ENCODE measurements at regions not wholly inside any gene's neighbourhood (a gene's known extent, or its start where the extent isn't known, plus 50 kb on each side); places are given as distances from the start of the nearest gene placed in this dataset.

GRCh38 chr4:164056426-164057142, 562.1 kb downstream of the TMA16 start:
- H3K4me3 ChIP-seq, result no peak overlapping the region
- no peak for TF ChIP-seq POLR2A (IDR thresholded peaks at IDR 0.05)
- TF ChIP-seq CTCF (IDR thresholded peaks at IDR 0.05), result no peak
- intact Hi-C loops (cut with DNase I), result no loop called here
- H3K27ac ChIP-seq, result no peak overlapping the region
- 78 to 84% methylated on average over 6 of the region's 6 CpGs for WGBS, 2 donors
- H3K27me3 ChIP-seq, result no peaks in the 10 kb centered on the region
- H3K9me3 ChIP-seq, result no peaks in the 10 kb centered on the region
- no peaks in the 10 kb centered on the region for H3K4me1 ChIP-seq
- no peaks in the 10 kb centered on the region for H3K36me3 ChIP-seq
- DNase-seq, result no peak

- H3K27me3 ChIP-seq, result no peaks in the 10 kb centered on the region
- H3K27ac ChIP-seq, result no peak overlapping the region
- H3K4me1 ChIP-seq, result no peaks in the 10 kb centered on the region
- H3K4me3 ChIP-seq, result no peak overlapping the region
- TF ChIP-seq POLR2A (IDR thresholded peaks at IDR 0.05), result no peak
- TF ChIP-seq CTCF (IDR thresholded peaks at IDR 0.05), result no peak
- H3K9me3 ChIP-seq, result no peaks in the 10 kb centered on the region
- no peaks in the 10 kb centered on the region for H3K36me3 ChIP-seq
- WGBS, 2 donors, result 83 to 87% methylated on average over 5 of the region's 5 CpGs
- intact Hi-C loops (cut with DNase I), result no loop called here
- DNase-seq, result no peak
Measured at GRCh38 chr4:164058776-164059445, 564.4 kb downstream of the TMA16 start.

- intact Hi-C loops (cut with DNase I), result no loop called here
- TF ChIP-seq CTCF (IDR thresholded peaks at IDR 0.05), result no peak
- no peak for TF ChIP-seq POLR2A (IDR thresholded peaks at IDR 0.05)
- H3K9me3 ChIP-seq, result no peaks in the 10 kb centered on the region
Measured at GRCh38 chr4:164060456-164060855, 566.0 kb downstream of the TMA16 start.

GRCh38 chr4:164068392-164068791, 573.9 kb downstream of the TMA16 start:
- no peak for DNase-seq
- Histone ChIP-seq H3K27me3 (no peaks in the 10 kb centered on the region), H3K4me1 (no peaks in the 10 kb centered on the region), H3K36me3 (no peaks in the 10 kb centered on the region), H3K27ac (no peak overlapping the region), H3K4me3 (no peak overlapping the region), H3K9me3 (peaks cover 0 to 13% (median 4%) of the 10 kb centered on the region in 3 donors)
- TF ChIP-seq CTCF (IDR thresholded peaks at IDR 0.05), result no peak
- TF ChIP-seq POLR2A (IDR thresholded peaks at IDR 0.05), result no peak
- WGBS, 2 donors, result 82 to 100% methylated on average over 1 to 7 of the region's 18 CpGs
- intact Hi-C loops (cut with DNase I), result no loop called here

More at GRCh38 chr4:164060456-164060855, 566.0 kb downstream of the TMA16 start:
- 50 to 56% methylated on average over 3 of the region's 3 CpGs for WGBS, 2 donors
- no peaks in the 10 kb centered on the region for H3K36me3 ChIP-seq
- DNase-seq, result no peak
- no peaks in the 10 kb centered on the region for H3K27me3 ChIP-seq
- H3K4me3 ChIP-seq, result no peak overlapping the region
- H3K27ac ChIP-seq, result no peak overlapping the region
- no peaks in the 10 kb centered on the region for H3K4me1 ChIP-seq

- Histone ChIP-seq H3K27ac (no peak overlapping the region), H3K36me3 (no peaks in the 10 kb centered on the region), H3K4me3 (no peak overlapping the region), H3K4me1 (no peaks in the 10 kb centered on the region), H3K9me3 (peaks cover 0 to 13% (median 4%) of the 10 kb centered on the region in 3 donors), H3K27me3 (no peaks in the 10 kb centered on the region)
- TF ChIP-seq CTCF (IDR thresholded peaks at IDR 0.05) (no peak), POLR2A (IDR thresholded peaks at IDR 0.05) (no peak)
- DNase-seq, result no peak
- WGBS, 2 donors, result 71 to 72% methylated on average over 4 of the region's 4 CpGs
- intact Hi-C loops (cut with DNase I), result no loop called here
Measured at GRCh38 chr4:164070625-164071024, 576.1 kb downstream of the TMA16 start.
